ENCODE measurements at regions not wholly inside any gene's neighbourhood (a gene's known extent, or its start where the extent isn't known, plus 50 kb on each side); places are given as distances from the start of the nearest gene placed in this dataset.

DNA sequence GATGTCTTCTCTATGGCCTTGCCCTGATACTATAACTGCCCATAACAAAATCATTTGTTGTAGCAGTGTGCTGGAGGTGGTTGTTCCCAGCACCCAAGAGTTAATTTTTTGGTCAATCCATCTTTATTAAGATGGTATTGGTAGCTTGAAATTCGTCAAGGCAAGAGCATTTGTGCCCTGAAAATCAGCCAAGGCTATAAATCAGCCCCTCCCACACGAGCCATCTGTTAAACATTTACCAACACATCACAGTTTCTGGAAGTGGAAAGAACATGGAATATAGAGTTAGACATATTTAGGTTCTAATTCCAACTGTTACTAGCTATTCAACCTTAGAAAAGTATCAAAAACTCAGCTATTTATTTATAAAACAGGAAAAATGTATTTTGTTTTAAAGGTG lies 888.4 kb upstream of the GJE1 start:
- Histone ChIP-seq H3K36me3 (no peaks in the 10 kb centered on the region), H3K27me3 (no peaks in the 10 kb centered on the region), H3K27ac (no peak overlapping the region), H3K4me1 (no peaks in the 10 kb centered on the region), H3K9me3 (no peaks in the 10 kb centered on the region), H3K4me3 (no peak overlapping the region)
- TF ChIP-seq, protein P1, sequence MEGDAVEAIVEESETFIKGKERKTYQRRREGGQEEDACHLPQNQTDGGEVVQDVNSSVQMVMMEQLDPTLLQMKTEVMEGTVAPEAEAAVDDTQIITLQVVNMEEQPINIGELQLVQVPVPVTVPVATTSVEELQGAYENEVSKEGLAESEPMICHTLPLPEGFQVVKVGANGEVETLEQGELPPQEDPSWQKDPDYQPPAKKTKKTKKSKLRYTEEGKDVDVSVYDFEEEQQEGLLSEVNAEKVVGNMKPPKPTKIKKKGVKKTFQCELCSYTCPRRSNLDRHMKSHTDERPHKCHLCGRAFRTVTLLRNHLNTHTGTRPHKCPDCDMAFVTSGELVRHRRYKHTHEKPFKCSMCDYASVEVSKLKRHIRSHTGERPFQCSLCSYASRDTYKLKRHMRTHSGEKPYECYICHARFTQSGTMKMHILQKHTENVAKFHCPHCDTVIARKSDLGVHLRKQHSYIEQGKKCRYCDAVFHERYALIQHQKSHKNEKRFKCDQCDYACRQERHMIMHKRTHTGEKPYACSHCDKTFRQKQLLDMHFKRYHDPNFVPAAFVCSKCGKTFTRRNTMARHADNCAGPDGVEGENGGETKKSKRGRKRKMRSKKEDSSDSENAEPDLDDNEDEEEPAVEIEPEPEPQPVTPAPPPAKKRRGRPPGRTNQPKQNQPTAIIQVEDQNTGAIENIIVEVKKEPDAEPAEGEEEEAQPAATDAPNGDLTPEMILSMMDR (IDR thresholded peaks at IDR 0.05), result no peak
- no peak for TF ChIP-seq POLR2A (IDR thresholded peaks at IDR 0.05)
- intact Hi-C loops (cut with DNase I), result no loop called here
- WGBS, 2 donors, result 9 to 15% methylated on average over 2 of the region's 2 CpGs
- no peak for DNase-seq

DNA sequence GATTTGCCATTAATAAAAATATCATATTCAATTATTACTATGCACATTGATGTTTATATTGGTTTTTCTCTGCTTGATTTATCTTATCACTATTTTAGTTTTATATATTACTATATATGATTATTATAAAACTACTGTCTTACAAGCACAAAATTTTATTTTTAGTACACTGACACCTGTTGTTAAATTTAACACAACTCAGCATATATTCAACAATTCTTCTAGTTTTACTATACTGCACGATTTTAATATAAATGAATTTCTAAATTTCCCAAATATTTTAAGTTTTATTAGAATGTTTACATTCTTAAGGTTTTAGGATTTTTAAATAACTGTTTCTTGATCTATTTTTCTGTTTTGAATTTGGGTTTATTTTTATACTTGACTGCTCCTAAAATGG lies 889.8 kb upstream of the GJE1 start:
- no peak overlapping the region for H3K4me3 ChIP-seq
- H3K9me3 ChIP-seq, result no peaks in the 10 kb centered on the region
- no peaks in the 10 kb centered on the region for H3K27me3 ChIP-seq
- TF ChIP-seq, protein P1 (IDR thresholded peaks at IDR 0.05), result no peak
- no peak for TF ChIP-seq POLR2A (IDR thresholded peaks at IDR 0.05)
- intact Hi-C loops (cut with DNase I), result no loop called here
- no peaks in the 10 kb centered on the region for H3K36me3 ChIP-seq
- H3K4me1 ChIP-seq, result no peaks in the 10 kb centered on the region
- no peak overlapping the region for H3K27ac ChIP-seq
- no peak for DNase-seq
- 53 to 63% methylated on average over 1 of the region's 1 CpG for WGBS, 2 donors

DNA sequence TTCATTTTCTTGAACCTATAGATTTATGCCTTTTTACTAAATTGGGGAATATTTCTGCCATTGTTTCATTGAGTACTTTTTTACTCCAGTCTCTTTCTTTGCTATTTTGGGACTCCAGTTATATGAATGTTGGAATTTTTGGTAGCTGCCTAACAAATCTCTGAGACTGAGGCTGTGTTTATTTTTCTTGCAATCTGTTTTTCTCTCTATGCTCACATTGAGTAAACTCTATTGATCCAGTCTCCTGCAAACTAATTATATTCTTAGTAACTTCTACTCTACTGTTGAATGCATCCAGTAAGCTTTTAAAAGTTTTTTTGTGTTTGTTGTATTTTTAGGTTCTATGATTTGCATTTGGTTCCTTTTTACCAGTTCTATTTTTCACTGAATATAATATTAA lies 903.4 kb upstream of the GJE1 start:
- Histone ChIP-seq H3K9me3 (no peaks in the 10 kb centered on the region), H3K27me3 (no peaks in the 10 kb centered on the region), H3K4me3 (no peak overlapping the region), H3K4me1 (no peaks in the 10 kb centered on the region), H3K27ac (no peak overlapping the region), H3K36me3 (no peaks in the 10 kb centered on the region)
- DNase-seq, result no peak
- intact Hi-C loops (cut with DNase I), result no loop called here
- TF ChIP-seq, protein P1 (IDR thresholded peaks at IDR 0.05), result no peak
- TF ChIP-seq POLR2A (IDR thresholded peaks at IDR 0.05), result no peak

DNA sequence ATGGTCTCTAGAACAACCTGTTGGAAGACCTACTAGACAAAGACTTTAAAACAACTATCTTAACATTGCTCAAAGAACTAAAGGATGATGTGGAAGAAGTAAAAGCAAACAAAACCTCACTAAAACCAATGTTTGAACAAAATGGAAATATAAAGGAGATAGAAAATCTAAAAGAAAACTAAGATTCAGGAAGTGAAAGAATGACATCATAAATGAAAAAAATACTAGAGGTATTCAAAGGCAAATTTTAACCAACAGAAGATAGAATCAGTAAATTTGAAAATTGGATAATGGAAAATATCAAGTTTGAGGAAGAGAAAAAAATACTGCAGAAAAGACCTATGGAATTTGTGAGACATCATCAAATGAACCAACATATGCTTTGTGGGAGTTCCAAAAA lies 914.1 kb upstream of the GJE1 start:
- DNase-seq, result no peak
- Histone ChIP-seq H3K27ac (no peak overlapping the region), H3K4me3 (no peak overlapping the region), H3K4me1 (no peaks in the 10 kb centered on the region), H3K9me3 (no peaks in the 10 kb centered on the region), H3K36me3 (no peaks in the 10 kb centered on the region), H3K27me3 (no peaks in the 10 kb centered on the region)
- intact Hi-C loops (cut with DNase I), result no loop called here
- no peak for TF ChIP-seq POLR2A (IDR thresholded peaks at IDR 0.05)
- TF ChIP-seq, protein P1 (IDR thresholded peaks at IDR 0.05), result no peak

DNA sequence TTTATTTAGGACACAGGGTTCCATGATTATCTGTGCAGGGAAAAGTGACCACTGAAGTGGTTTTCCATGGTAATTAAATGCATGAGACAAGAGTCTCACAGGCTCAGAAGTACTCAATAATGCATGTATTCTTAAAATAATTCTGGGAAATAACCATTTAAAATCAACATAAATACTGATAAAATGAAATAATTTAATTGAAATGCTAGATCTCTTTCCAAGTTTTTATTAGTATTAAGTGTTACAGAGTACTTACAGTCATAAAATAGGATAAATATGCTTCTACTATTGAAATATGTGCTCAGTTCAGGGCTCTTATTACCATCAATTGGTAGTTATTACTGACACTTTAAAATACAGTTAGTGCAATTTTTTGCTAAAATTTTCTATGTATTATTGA lies 916.0 kb upstream of the GJE1 start:
- Histone ChIP-seq H3K27ac (no peak overlapping the region), H3K4me1 (no peaks in the 10 kb centered on the region), H3K27me3 (no peaks in the 10 kb centered on the region), H3K36me3 (no peaks in the 10 kb centered on the region), H3K9me3 (no peaks in the 10 kb centered on the region), H3K4me3 (no peak overlapping the region)
- DNase-seq, result no peak
- intact Hi-C loops (cut with DNase I), result no loop called here
- no peak for TF ChIP-seq POLR2A (IDR thresholded peaks at IDR 0.05)
- TF ChIP-seq, protein P1 (IDR thresholded peaks at IDR 0.05), result no peak
